ENCODE measurements at regions not wholly inside any gene's neighbourhood (a gene's known extent, or its start where the extent isn't known, plus 50 kb on each side); places are given as distances from the start of the nearest gene placed in this dataset.

GRCh38 chr11:35891096-35891495 lies 52.8 kb upstream of the LDLRAD3 start:
- H3K4me3 ChIP-seq, result no peak overlapping the region
- DNase-seq, result no peak
- no peaks in the 10 kb centered on the region for H3K36me3 ChIP-seq
- intact Hi-C loops (cut with DNase I), result no loop called here
- H3K9me3 ChIP-seq, result no peaks in the 10 kb centered on the region
- H3K27ac ChIP-seq, result no peak overlapping the region
- peaks cover 4 to 52% (median 6%) of the 10 kb centered on the region in 3 donors for H3K4me1 ChIP-seq
- TF ChIP-seq POLR2A (IDR thresholded peaks at IDR 0.05) (no peak), CTCF (IDR thresholded peaks at IDR 0.05) (no peak)
- no peaks in the 10 kb centered on the region for H3K27me3 ChIP-seq
- WGBS, 2 donors, result 28 to 29% methylated on average over 1 of the region's 1 CpG

- H3K4me1 ChIP-seq, result peaks cover 4 to 41% (median 6%) of the 10 kb centered on the region in 3 donors
- no peak overlapping the region for H3K27ac ChIP-seq
- no peak overlapping the region for H3K4me3 ChIP-seq
- TF ChIP-seq POLR2A (IDR thresholded peaks at IDR 0.05) (no peak), CTCF (IDR thresholded peaks at IDR 0.05) (no peak)
- no peaks in the 10 kb centered on the region for H3K36me3 ChIP-seq
- no peaks in the 10 kb centered on the region for H3K9me3 ChIP-seq
- no peaks in the 10 kb centered on the region for H3K27me3 ChIP-seq
- WGBS, 2 donors, result 81 to 86% methylated on average over 3 of the region's 3 CpGs
- no peak for DNase-seq
- intact Hi-C loops (cut with DNase I), result no loop called here
These were observed 51.7 kb upstream of the LDLRAD3 start for GRCh38 chr11:35892166-35892565.

GRCh38 chr11:35893796-35894475 lies 49.9 kb upstream of the LDLRAD3 start:
- Histone ChIP-seq H3K27me3 (no peaks in the 10 kb centered on the region), H3K36me3 (no peaks in the 10 kb centered on the region), H3K9me3 (no peaks in the 10 kb centered on the region), H3K27ac (peak overlapping the region in 1 of 4 donors; percentile 1), H3K4me3 (no peak overlapping the region), H3K4me1 (peaks cover 0 to 24% (median 0%) of the 10 kb centered on the region in 3 donors)
- no peak for DNase-seq
- TF ChIP-seq POLR2A (IDR thresholded peaks at IDR 0.05), result no peak
- no peak for TF ChIP-seq CTCF (IDR thresholded peaks at IDR 0.05)
- 36 to 37% methylated on average over 8 of the region's 8 CpGs for WGBS, 2 donors
- intact Hi-C loops (cut with DNase I), result no loop called here
